ENCODE measurements at regions not wholly inside any gene's neighbourhood (a gene's known extent, or its start where the extent isn't known, plus 50 kb on each side); places are given as distances from the start of the nearest gene placed in this dataset.

- TF ChIP-seq JUND (IDR thresholded peaks at IDR 0.05; ENCODE audit: low read depth, low read length) = no peak
- TF ChIP-seq NFIC (IDR thresholded peaks at IDR 0.05; ENCODE audit: low read depth, low read length) = no peak
- TF ChIP-seq ASH2L (IDR thresholded peaks at IDR 0.05; ENCODE audit: borderline replicate concordance, low read depth) = no peak
- TF ChIP-seq CREM (IDR thresholded peaks at IDR 0.05; ENCODE audit: low read depth) = no peak
Measured at GRCh38 chr20:58145506-58146080, 82.9 kb downstream of the ANKRD60 start (continued).

- DNase-seq (ENCODE audit: low read depth, low spot score) (no peak), FAIRE-seq (no peak), ATAC-seq (no peak)
- Histone ChIP-seq H3K27me3 (replicated peaks in 1 of 2; ENCODE audit: control insufficient read depth in 2 of 2, insufficient read depth in 2 of 2, low read length in 1 of 2) (no peaks in the 10 kb centered on the region; a peak in 2 of 4 replicates), H3K9ac (ENCODE audit: control insufficient read depth, insufficient read depth, low read length) (no peak overlapping the region), H4K20me1 (ENCODE audit: control insufficient read depth, insufficient read depth) (no peaks in the 10 kb centered on the region), H3K4me1 (ENCODE audit: control insufficient read depth, insufficient read depth, low read length) (no peaks in the 10 kb centered on the region), H2AFZ (ENCODE audit: control insufficient read depth, low read depth, low read length) (no peak overlapping the region), H3K4me2 (ENCODE audit: control insufficient read depth, insufficient read depth) (no peak overlapping the region), H3K27ac (ENCODE audit: control insufficient read depth, insufficient read depth) (no peak overlapping the region), H3K9me3 (replicated peaks; ENCODE audit: control insufficient read depth, insufficient read depth, low read length) (no peaks in the 10 kb centered on the region), H3K79me2 (ENCODE audit: control insufficient read depth, insufficient read depth, low read length) (no peaks in the 10 kb centered on the region), H3K36me3 (ENCODE audit: control insufficient read depth in 2 of 2, insufficient read depth in 2 of 2, low read length in 1 of 2) (no peaks in the 10 kb centered on the region), H3K4me3 (no peak overlapping the region)
- ChIA-PET SMC1A (ENCODE audit: uncharacterized antibody, unreplicated experiment) (no interaction called here), RAD21 (ENCODE audit: unreplicated experiment) (no interaction called here), CTCF (no interaction called here), POLR2A (no interaction called here)
- in situ Hi-C loops (cut with MboI) (no loop called here), intact Hi-C loops (cut with micrococcal nuclease; ENCODE audit: unreplicated experiment) (no loop called here)
- BruUV-seq (replicated peaks) = no TSS peak
- WGBS (ENCODE audit: insufficient coverage, insufficient replicate concordance, low lambda C conversion rate, missing lambda C conversion rate) = 30% methylated on average over 9 of the region's 9 CpGs
- TF ChIP-seq MTA2 (IDR thresholded peaks at IDR 0.05; ENCODE audit: low read depth) (no peak), SRF (IDR thresholded peaks at IDR 0.05; ENCODE audit: low read depth in 2 of 2, low read length in 2 of 2) (no peak), ZNF687 (IDR thresholded peaks at IDR 0.05) (no peak), CUX1 (IDR thresholded peaks at IDR 0.05; ENCODE audit: insufficient replicate concordance, low read depth, low read length) (no peak)
Measured at GRCh38 chr20:58144096-58144495, 84.4 kb downstream of the ANKRD60 start.

Measured in GM12878 (cell line).